IMR-90 (cell line): ENCODE measurements at regions not wholly inside any gene's neighbourhood (a gene's known extent, or its start where the extent isn't known, plus 50 kb on each side); places are given as distances from the start of the nearest gene placed in this dataset.

Source experiments
- CTCF ChIP-seq: conservative IDR thresholded peaks from 2 replicates; pipeline ENCODE4 v1.5.1; 2012; ENCODE audit warnings: mild to moderate bottlenecking, low read depth, low read length, improper control_type of control experiment
- MAZ ChIP-seq: IDR thresholded peaks from 2 replicates; pipeline ENCODE4 v1.6.1; 2012; ENCODE audit warnings: low read depth, mild to moderate bottlenecking, low read length, improper control_type of control experiment, moderate library complexity, borderline replicate concordance
- POLR2A ChIP-seq: IDR thresholded peaks from 2 replicates; pipeline ENCODE4 v1.6.1; 2012; ENCODE audit warnings: mild to moderate bottlenecking, low read depth, low read length
- RAD21 ChIP-seq: IDR thresholded peaks from 2 replicates; pipeline ENCODE4 v1.6.1; 2012; ENCODE audit warnings: low read length, improper control_type of control experiment

GRCh38 chr4:164551713-164552040, 202.3 kb upstream of the SMIM31 start:
- no peak for TF ChIP-seq CTCF
- TF ChIP-seq RAD21 = no peak
- no peak for TF ChIP-seq POLR2A
- TF ChIP-seq MAZ = no peak
